ENCODE measurements at regions not wholly inside any gene's neighbourhood (a gene's known extent, or its start where the extent isn't known, plus 50 kb on each side); places are given as distances from the start of the nearest gene placed in this dataset.

GRCh38 chr13:82323101-82323500 lies 1559.2 kb downstream of the SLITRK1 start:
- TF ChIP-seq CTCF (IDR thresholded peaks at IDR 0.05) (no peak), POLR2A (IDR thresholded peaks at IDR 0.05) (no peak)
